GM12892 (cell line): ENCODE measurements at regions not wholly inside any gene's neighbourhood (a gene's known extent, or its start where the extent isn't known, plus 50 kb on each side); places are given as distances from the start of the nearest gene placed in this dataset.

Experiments used
- POLR2A ChIP-seq: IDR thresholded peaks from 2 replicates; pipeline ENCODE4 v1.6.1; 2011; ENCODE audit warnings: low read depth, low read length, control low read depth
- POLR2AphosphoS5 ChIP-seq: IDR thresholded peaks from 2 replicates; pipeline ENCODE4 v1.6.1; 2011; ENCODE audit warnings: low read depth, low read length, control low read depth

DNA sequence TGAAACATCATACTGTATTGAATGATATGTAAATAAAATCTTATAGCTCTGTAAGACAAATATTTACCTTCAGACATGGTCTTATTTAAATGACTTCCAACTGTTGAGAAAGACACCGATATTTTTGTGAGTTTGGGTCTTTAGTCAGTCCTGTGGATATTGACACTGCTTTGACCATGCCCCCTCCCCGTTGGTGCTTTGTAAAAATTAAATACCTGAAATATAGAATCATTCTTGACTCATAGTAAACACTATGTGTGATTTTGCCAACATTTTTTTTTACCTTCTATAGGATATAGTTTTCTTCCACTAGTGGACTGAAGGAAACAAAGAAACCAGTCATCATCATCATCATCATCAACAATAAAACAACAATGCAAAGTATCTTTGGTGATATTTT lies 114.3 kb upstream of the HS3ST1 start:
- TF ChIP-seq POLR2A (no peak), POLR2AphosphoS5 (no peak)
